ENCODE measurements at regions not wholly inside any gene's neighbourhood (a gene's known extent, or its start where the extent isn't known, plus 50 kb on each side); places are given as distances from the start of the nearest gene placed in this dataset.

GRCh38 chr4:159049780-159050375 is 53.0 kb upstream of the RAPGEF2 start:
- Mint-ChIP-seq H3K27me3 (ENCODE audit: low read depth) (no peaks in the 10 kb centered on the region), H3K9me3 (ENCODE audit: low read depth) (no peaks in the 10 kb centered on the region), H3K27ac (ENCODE audit: unreplicated experiment) (no peak overlapping the region), H3K36me3 (ENCODE audit: low read depth) (no peaks in the 10 kb centered on the region), H3K4me1 (ENCODE audit: low read depth) (peaks cover 32% of the 10 kb centered on the region), H3K4me3 (ENCODE audit: unreplicated experiment) (no peak overlapping the region)
- DNase-seq (ENCODE audit: low spot score) = no peak
- TF ChIP-seq CTCF (IDR thresholded peaks at IDR 0.05) = no peak

- no peaks in the 10 kb centered on the region for H3K36me3 Mint-ChIP-seq (ENCODE audit: low read depth)
- no peak for DNase-seq (ENCODE audit: low spot score)
- H3K9me3 Mint-ChIP-seq (ENCODE audit: low read depth) = no peaks in the 10 kb centered on the region
- H3K27me3 Mint-ChIP-seq (ENCODE audit: low read depth) = no peaks in the 10 kb centered on the region
- no peak overlapping the region for H3K4me3 Mint-ChIP-seq (ENCODE audit: unreplicated experiment)
- peaks cover 27% of the 10 kb centered on the region for H3K4me1 Mint-ChIP-seq (ENCODE audit: low read depth)
- no peak overlapping the region for H3K27ac Mint-ChIP-seq (ENCODE audit: unreplicated experiment)
- no peak for TF ChIP-seq CTCF (IDR thresholded peaks at IDR 0.05)
These were observed 51.4 kb upstream of the RAPGEF2 start for GRCh38 chr4:159051245-159052071.

GRCh38 chr4:159052315-159052714 is 50.6 kb upstream of the RAPGEF2 start:
- Mint-ChIP-seq H3K27me3 (ENCODE audit: low read depth) (no peaks in the 10 kb centered on the region), H3K4me1 (ENCODE audit: low read depth) (peaks cover 27% of the 10 kb centered on the region), H3K9me3 (ENCODE audit: low read depth) (no peaks in the 10 kb centered on the region), H3K4me3 (ENCODE audit: unreplicated experiment) (no peak overlapping the region), H3K36me3 (ENCODE audit: low read depth) (no peaks in the 10 kb centered on the region), H3K27ac (ENCODE audit: unreplicated experiment) (no peak overlapping the region)
- no peak for TF ChIP-seq CTCF (IDR thresholded peaks at IDR 0.05)
- no peak for DNase-seq (ENCODE audit: low spot score)

Measured in chondrocyte (in vitro differentiated cells).